GM12872 (cell line): ENCODE measurements at regions not wholly inside any gene's neighbourhood (a gene's known extent, or its start where the extent isn't known, plus 50 kb on each side); places are given as distances from the start of the nearest gene placed in this dataset.

Source experiments
- CTCF ChIP-seq: IDR thresholded peaks from 3 replicates; pipeline ENCODE4 v1.5.1; 2011; ENCODE audit warnings: low read depth, mild to moderate bottlenecking, low read length, moderate library complexity; ENCODE audit not compliant: insufficient read depth

- TF ChIP-seq CTCF: no peak
Observed at GRCh38 chr13:84684048-84684662, 801.9 kb upstream of the SLITRK1 start.

GRCh38 chr13:84683448-84683847 is 801.2 kb upstream of the SLITRK1 start:
- no peak for TF ChIP-seq CTCF

GRCh38 chr13:84677836-84678235 is 795.6 kb upstream of the SLITRK1 start:
- no peak for TF ChIP-seq CTCF

- TF ChIP-seq CTCF: no peak
Observed at GRCh38 chr13:84672616-84673015, 790.3 kb upstream of the SLITRK1 start.

GRCh38 chr13:84670245-84670644 is 788.0 kb upstream of the SLITRK1 start:
- TF ChIP-seq CTCF: no peak

- no peak for TF ChIP-seq CTCF
Observed at GRCh38 chr13:84668637-84669036, 786.4 kb upstream of the SLITRK1 start.

GRCh38 chr13:84662491-84662890 is 780.2 kb upstream of the SLITRK1 start:
- TF ChIP-seq CTCF: no peak
